ENCODE measurements at regions not wholly inside any gene's neighbourhood (a gene's known extent, or its start where the extent isn't known, plus 50 kb on each side); places are given as distances from the start of the nearest gene placed in this dataset.

DNA sequence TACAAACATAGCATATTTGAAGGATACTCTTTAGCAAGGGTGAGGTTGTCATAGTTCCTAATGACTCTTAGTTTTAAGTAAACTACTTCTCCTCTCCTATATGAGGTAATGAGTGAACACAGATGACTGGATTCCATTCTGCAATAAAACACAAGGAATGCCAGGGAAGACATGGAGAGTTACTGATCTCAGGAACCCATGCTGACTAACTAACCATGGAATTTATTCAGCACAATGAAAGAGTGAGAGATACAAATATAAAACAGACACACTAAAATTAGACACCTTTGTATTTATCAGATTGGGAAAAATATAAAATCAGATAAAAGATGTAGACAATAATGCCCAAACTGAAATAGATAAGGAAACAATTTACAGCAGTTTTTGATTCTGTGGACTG lies 1525.9 kb upstream of the SLC10A2 start:
- TF ChIP-seq, protein P1, sequence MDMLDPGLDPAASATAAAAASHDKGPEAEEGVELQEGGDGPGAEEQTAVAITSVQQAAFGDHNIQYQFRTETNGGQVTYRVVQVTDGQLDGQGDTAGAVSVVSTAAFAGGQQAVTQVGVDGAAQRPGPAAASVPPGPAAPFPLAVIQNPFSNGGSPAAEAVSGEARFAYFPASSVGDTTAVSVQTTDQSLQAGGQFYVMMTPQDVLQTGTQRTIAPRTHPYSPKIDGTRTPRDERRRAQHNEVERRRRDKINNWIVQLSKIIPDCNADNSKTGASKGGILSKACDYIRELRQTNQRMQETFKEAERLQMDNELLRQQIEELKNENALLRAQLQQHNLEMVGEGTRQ (IDR thresholded peaks at IDR 0.05; ENCODE audit: low read depth, low read length): no peak
- no peak for TF ChIP-seq MXI1 (IDR thresholded peaks at IDR 0.05; ENCODE audit: borderline replicate concordance, low read depth, low read length)
- TF ChIP-seq RFX5 (IDR thresholded peaks at IDR 0.05; ENCODE audit: low read depth, low read length): no peak
- TF ChIP-seq, protein P2, sequence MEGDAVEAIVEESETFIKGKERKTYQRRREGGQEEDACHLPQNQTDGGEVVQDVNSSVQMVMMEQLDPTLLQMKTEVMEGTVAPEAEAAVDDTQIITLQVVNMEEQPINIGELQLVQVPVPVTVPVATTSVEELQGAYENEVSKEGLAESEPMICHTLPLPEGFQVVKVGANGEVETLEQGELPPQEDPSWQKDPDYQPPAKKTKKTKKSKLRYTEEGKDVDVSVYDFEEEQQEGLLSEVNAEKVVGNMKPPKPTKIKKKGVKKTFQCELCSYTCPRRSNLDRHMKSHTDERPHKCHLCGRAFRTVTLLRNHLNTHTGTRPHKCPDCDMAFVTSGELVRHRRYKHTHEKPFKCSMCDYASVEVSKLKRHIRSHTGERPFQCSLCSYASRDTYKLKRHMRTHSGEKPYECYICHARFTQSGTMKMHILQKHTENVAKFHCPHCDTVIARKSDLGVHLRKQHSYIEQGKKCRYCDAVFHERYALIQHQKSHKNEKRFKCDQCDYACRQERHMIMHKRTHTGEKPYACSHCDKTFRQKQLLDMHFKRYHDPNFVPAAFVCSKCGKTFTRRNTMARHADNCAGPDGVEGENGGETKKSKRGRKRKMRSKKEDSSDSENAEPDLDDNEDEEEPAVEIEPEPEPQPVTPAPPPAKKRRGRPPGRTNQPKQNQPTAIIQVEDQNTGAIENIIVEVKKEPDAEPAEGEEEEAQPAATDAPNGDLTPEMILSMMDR (conservative IDR thresholded peaks at IDR 0.05; ENCODE audit: low read depth, low read length): no peak
- TF ChIP-seq POLR2A (IDR thresholded peaks at IDR 0.05; ENCODE audit: low read depth, low read length): no peak

Measured in IMR-90 (cell line).